ENCODE measurements at regions not wholly inside any gene's neighbourhood (a gene's known extent, or its start where the extent isn't known, plus 50 kb on each side); places are given as distances from the start of the nearest gene placed in this dataset.

- TF ChIP-seq CTCF (IDR thresholded peaks at IDR 0.05) (no peak), POLR2A (IDR thresholded peaks at IDR 0.05) (no peak)
These were observed 148.7 kb upstream of the OSR1 start for GRCh38 chr2:19507137-19507536.

Data from vagina (tissue), 2 donors.